ENCODE measurements at regions not wholly inside any gene's neighbourhood (a gene's known extent, or its start where the extent isn't known, plus 50 kb on each side); places are given as distances from the start of the nearest gene placed in this dataset.

DNA sequence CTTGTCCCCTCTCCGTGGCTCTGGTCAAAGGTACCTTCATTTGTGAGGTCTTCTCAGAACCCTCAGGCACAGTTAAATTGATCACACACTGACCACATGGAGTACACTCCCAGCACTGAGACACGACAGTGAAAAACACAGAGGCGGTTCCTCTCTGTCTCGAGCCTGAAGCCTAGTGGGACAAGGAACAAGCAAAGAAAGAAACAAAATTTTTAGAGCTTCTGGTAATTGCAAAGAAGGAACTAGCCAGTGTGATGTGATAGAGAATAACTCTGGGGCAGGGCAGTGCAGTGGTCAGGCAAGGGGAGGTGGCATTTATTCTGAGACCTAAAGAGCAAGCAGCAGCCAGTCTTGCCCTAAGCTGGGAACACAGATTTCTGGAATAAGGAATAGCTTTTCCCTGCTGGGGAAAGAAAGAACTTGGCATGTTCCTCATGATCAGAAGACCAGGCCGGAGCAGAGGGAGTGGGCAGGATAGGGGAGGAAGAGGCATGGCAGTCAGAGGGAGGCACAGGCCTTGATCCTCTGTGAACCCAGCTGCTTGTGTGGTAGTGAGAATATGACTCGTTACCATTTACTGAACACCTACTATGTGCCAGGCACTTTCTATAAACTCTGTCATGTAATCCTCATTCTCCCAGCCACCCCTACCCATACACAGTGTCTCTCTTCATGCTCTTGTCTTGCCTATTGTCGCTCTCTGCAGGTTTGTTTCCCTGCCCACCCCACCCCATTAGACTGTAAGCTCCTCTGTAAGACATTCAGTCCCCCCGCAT, 262.3 kb upstream of the HES1 start:
- H2BK5ac ChIP-seq (ENCODE audit: low read depth, low read length, poor library complexity): no peak overlapping the region
- H4K8ac ChIP-seq (ENCODE audit: low read depth, low read length): no peak overlapping the region
- H3K4ac ChIP-seq (ENCODE audit: low read depth, low read length): no peak overlapping the region
- H2BK12ac ChIP-seq (ENCODE audit: low read length): peak overlapping the region; percentile 58
- no peaks in the 10 kb centered on the region for H3K9me3 ChIP-seq (ENCODE audit: insufficient read depth, low read depth, low read length)
- H4K91ac ChIP-seq (ENCODE audit: low read depth, low read length): peak overlapping the region; percentile 22
- no CpG with 5 or more reads among the region's 8 CpGs for WGBS (ENCODE audit: extremely low coverage, insufficient coverage, insufficient read length)
- H3K9ac ChIP-seq (ENCODE audit: low read length): no peak overlapping the region
- no peak overlapping the region for H3K18ac ChIP-seq (ENCODE audit: low read length)
- no peak overlapping the region for H3K4me2 ChIP-seq (ENCODE audit: low read length)
- peaks cover 31 to 39% of the 10 kb centered on the region in 2 experiments for H3K4me1 ChIP-seq (ENCODE audit: control insufficient read depth in 1 of 2, insufficient read depth in 2 of 2, low read length in 2 of 2)
- no peak overlapping the region for H4K12ac ChIP-seq (ENCODE audit: low read depth, low read length)
- H3K36me3 ChIP-seq (ENCODE audit: control insufficient read depth in 1 of 2, insufficient read depth in 2 of 2, low read length in 2 of 2): no peaks in the 10 kb centered on the region
- no peak overlapping the region for H3K23ac ChIP-seq (ENCODE audit: low read length)
- peak overlapping the region; percentile 23 for H3K14ac ChIP-seq (ENCODE audit: low read length)
- peak overlapping the region; percentile 29 for H2BK120ac ChIP-seq (ENCODE audit: insufficient read depth, low read length, poor library complexity)
- H3K79me1 ChIP-seq (ENCODE audit: low read length): peaks cover 32% of the 10 kb centered on the region
- no peak overlapping the region for H2AFZ ChIP-seq (ENCODE audit: insufficient read depth, low read length, poor library complexity)
- no peak for DNase-seq
- peaks cover 2% of the 10 kb centered on the region for H3K79me2 ChIP-seq (ENCODE audit: control insufficient read depth, insufficient read depth, low read length, poor library complexity)
- H3K4me3 ChIP-seq (ENCODE audit: low read depth, low read length): no peak overlapping the region
- no peak overlapping the region for H2AK5ac ChIP-seq (ENCODE audit: low read length)
- H3K27me3 ChIP-seq (ENCODE audit: insufficient read depth, low read length): no peaks in the 10 kb centered on the region
- H3K27ac ChIP-seq (ENCODE audit: low read depth, low read length): no peak overlapping the region

GRCh38 chr3:193874512-193874911, 261.4 kb upstream of the HES1 start:
- no CpG with 5 or more reads among the region's 7 CpGs for WGBS (ENCODE audit: extremely low coverage, insufficient coverage, insufficient read length)
- H3K9me3 ChIP-seq (ENCODE audit: insufficient read depth, low read depth, low read length): no peaks in the 10 kb centered on the region

DNA sequence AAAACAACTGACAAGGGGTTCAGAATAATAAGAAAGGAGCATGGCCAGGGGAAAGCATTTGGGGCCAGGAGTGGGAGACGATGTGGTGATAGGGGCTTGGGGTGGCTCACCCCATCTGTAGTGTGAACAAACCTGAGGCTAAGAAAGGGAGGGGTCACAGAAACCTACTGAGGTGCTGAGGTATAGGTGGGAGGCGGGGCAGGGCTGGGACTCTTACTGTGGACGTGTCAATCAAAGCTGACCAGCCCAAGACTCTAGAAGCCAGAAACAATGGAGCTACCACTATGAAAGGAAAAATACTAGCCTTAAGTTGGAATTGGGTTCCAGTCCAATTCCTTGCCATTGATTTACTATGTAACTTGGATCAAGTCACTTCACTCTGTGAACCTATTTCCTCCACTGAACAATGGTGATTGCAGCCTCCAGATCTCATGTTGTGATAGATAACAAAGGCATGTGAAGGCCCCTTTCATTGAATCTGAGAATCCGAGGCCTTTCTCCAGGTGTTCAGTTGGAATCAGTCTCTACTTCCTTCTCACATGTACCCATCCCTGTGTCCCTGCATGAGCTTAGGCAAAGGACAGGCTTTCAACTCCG, 260.9 kb upstream of the HES1 start:
- Histone ChIP-seq H2BK12ac (ENCODE audit: low read length) (peak overlapping the region; percentile 45), H2BK5ac (ENCODE audit: low read depth, low read length, poor library complexity) (no peak overlapping the region), H3K27ac (ENCODE audit: low read depth, low read length) (no peak overlapping the region), H4K12ac (ENCODE audit: low read depth, low read length) (no peak overlapping the region), H2BK120ac (ENCODE audit: insufficient read depth, low read length, poor library complexity) (no peak overlapping the region), H3K14ac (ENCODE audit: low read length) (no peak overlapping the region), H4K8ac (ENCODE audit: low read depth, low read length) (no peak overlapping the region), H3K18ac (ENCODE audit: low read length) (no peak overlapping the region), H3K4me3 (ENCODE audit: low read depth, low read length) (no peak overlapping the region), H3K27me3 (ENCODE audit: insufficient read depth, low read length) (no peaks in the 10 kb centered on the region), H3K36me3 (ENCODE audit: control insufficient read depth in 1 of 2, insufficient read depth in 2 of 2, low read length in 2 of 2) (no peaks in the 10 kb centered on the region), H4K91ac (ENCODE audit: low read depth, low read length) (peak overlapping the region; percentile 21), H3K4ac (ENCODE audit: low read depth, low read length) (no peak overlapping the region), H3K4me2 (ENCODE audit: low read length) (no peak overlapping the region), H3K79me1 (ENCODE audit: low read length) (peaks cover 19% of the 10 kb centered on the region), H3K23ac (ENCODE audit: low read length) (no peak overlapping the region), H3K79me2 (ENCODE audit: control insufficient read depth, insufficient read depth, low read length, poor library complexity) (no peaks in the 10 kb centered on the region), H2AFZ (ENCODE audit: insufficient read depth, low read length, poor library complexity) (no peak overlapping the region), H3K9ac (ENCODE audit: low read length) (no peak overlapping the region), H2AK5ac (ENCODE audit: low read length) (no peak overlapping the region), H3K9me3 (ENCODE audit: insufficient read depth, low read depth, low read length) (no peaks in the 10 kb centered on the region), H3K4me1 (ENCODE audit: control insufficient read depth in 1 of 2, insufficient read depth in 2 of 2, low read length in 2 of 2) (peaks cover 24 to 31% of the 10 kb centered on the region in 2 experiments)
- DNase-seq: no peak
- WGBS (ENCODE audit: extremely low coverage, insufficient coverage, insufficient read length): no CpG with 5 or more reads among the region's 5 CpGs

More at GRCh38 chr3:193874512-193874911, 261.4 kb upstream of the HES1 start:
- Histone ChIP-seq H2AFZ (ENCODE audit: insufficient read depth, low read length, poor library complexity) (no peak overlapping the region), H3K27ac (ENCODE audit: low read depth, low read length) (no peak overlapping the region), H3K4me1 (ENCODE audit: control insufficient read depth in 1 of 2, insufficient read depth in 2 of 2, low read length in 2 of 2) (peaks cover 27 to 35% of the 10 kb centered on the region in 2 experiments), H4K12ac (ENCODE audit: low read depth, low read length) (no peak overlapping the region), H2BK120ac (ENCODE audit: insufficient read depth, low read length, poor library complexity) (no peak overlapping the region), H3K79me2 (ENCODE audit: control insufficient read depth, insufficient read depth, low read length, poor library complexity) (peaks cover under 1% of the 10 kb centered on the region), H3K4me3 (ENCODE audit: low read depth, low read length) (no peak overlapping the region), H3K14ac (ENCODE audit: low read length) (no peak overlapping the region), H4K8ac (ENCODE audit: low read depth, low read length) (no peak overlapping the region), H2BK12ac (ENCODE audit: low read length) (no peak overlapping the region), H3K79me1 (ENCODE audit: low read length) (peaks cover 23% of the 10 kb centered on the region), H3K18ac (ENCODE audit: low read length) (no peak overlapping the region), H4K91ac (ENCODE audit: low read depth, low read length) (no peak overlapping the region), H3K27me3 (ENCODE audit: insufficient read depth, low read length) (no peaks in the 10 kb centered on the region), H2AK5ac (ENCODE audit: low read length) (no peak overlapping the region), H3K23ac (ENCODE audit: low read length) (no peak overlapping the region), H3K4ac (ENCODE audit: low read depth, low read length) (no peak overlapping the region), H3K9ac (ENCODE audit: low read length) (no peak overlapping the region), H2BK5ac (ENCODE audit: low read depth, low read length, poor library complexity) (no peak overlapping the region), H3K4me2 (ENCODE audit: low read length) (no peak overlapping the region), H3K36me3 (ENCODE audit: control insufficient read depth in 1 of 2, insufficient read depth in 2 of 2, low read length in 2 of 2) (no peaks in the 10 kb centered on the region)
- DNase-seq: no peak

DNA sequence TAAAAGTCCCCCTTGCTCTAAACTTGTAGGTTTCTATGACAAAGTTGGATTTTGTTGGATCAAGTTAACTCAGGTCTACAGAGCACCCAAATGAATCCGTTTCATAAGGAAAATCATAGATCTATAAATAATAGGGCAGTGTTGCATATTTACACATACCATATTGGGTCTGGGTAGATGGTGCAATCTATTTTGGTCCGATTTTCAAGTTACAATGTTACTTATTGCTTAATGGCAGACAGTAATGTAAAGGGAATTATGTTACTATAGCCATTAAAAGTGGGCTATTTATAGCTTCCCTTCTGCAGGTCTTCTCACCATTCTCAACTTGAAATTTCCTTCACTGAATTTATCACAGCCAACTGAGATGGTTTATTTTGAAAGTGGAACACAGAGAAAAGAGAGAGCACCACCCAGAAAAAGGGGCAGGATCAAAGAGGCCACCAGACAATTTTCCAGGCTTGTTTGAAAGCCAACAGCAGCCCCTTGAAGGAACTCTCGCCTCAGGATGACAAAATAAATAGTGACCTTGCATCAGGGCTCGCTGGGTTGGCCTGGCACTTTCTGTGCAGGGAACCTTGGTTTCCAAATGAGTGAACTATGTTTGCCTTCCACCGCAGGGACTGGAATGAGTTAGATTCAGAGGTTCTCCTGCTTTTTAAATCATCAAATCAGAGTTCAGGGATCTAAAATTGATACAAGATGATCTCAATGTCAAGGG, 260.2 kb upstream of the HES1 start:
- Histone ChIP-seq H3K79me1 (ENCODE audit: low read length) (peaks cover 15% of the 10 kb centered on the region), H4K8ac (ENCODE audit: low read depth, low read length) (no peak overlapping the region), H4K12ac (ENCODE audit: low read depth, low read length) (no peak overlapping the region), H4K91ac (ENCODE audit: low read depth, low read length) (no peak overlapping the region), H3K18ac (ENCODE audit: low read length) (no peak overlapping the region), H3K4ac (ENCODE audit: low read depth, low read length) (no peak overlapping the region), H3K27ac (ENCODE audit: low read depth, low read length) (no peak overlapping the region), H3K9ac (ENCODE audit: low read length) (no peak overlapping the region), H2AK5ac (ENCODE audit: low read length) (no peak overlapping the region), H2AFZ (ENCODE audit: insufficient read depth, low read length, poor library complexity) (no peak overlapping the region), H3K14ac (ENCODE audit: low read length) (no peak overlapping the region), H3K9me3 (ENCODE audit: insufficient read depth, low read depth, low read length) (no peaks in the 10 kb centered on the region), H3K79me2 (ENCODE audit: control insufficient read depth, insufficient read depth, low read length, poor library complexity) (no peaks in the 10 kb centered on the region), H3K23ac (ENCODE audit: low read length) (no peak overlapping the region), H2BK5ac (ENCODE audit: low read depth, low read length, poor library complexity) (no peak overlapping the region), H3K4me3 (ENCODE audit: low read depth, low read length) (no peak overlapping the region), H2BK12ac (ENCODE audit: low read length) (no peak overlapping the region), H3K27me3 (ENCODE audit: insufficient read depth, low read length) (no peaks in the 10 kb centered on the region), H3K36me3 (ENCODE audit: control insufficient read depth in 1 of 2, insufficient read depth in 2 of 2, low read length in 2 of 2) (no peaks in the 10 kb centered on the region), H3K4me2 (ENCODE audit: low read length) (no peak overlapping the region), H3K4me1 (ENCODE audit: control insufficient read depth in 1 of 2, insufficient read depth in 2 of 2, low read length in 2 of 2) (peaks cover 17 to 25% of the 10 kb centered on the region in 2 experiments), H2BK120ac (ENCODE audit: insufficient read depth, low read length, poor library complexity) (no peak overlapping the region)
- no CpG with 5 or more reads among the region's 5 CpGs for WGBS (ENCODE audit: extremely low coverage, insufficient coverage, insufficient read length)
- DNase-seq: no peak
